Right ventricle myocardium superior (tissue), 1 donor: ENCODE measurements at regions not wholly inside any gene's neighbourhood (a gene's known extent, or its start where the extent isn't known, plus 50 kb on each side); places are given as distances from the start of the nearest gene placed in this dataset.
"Not testable (repeated sequence)": the region's sequence is repeated elsewhere in the genome, so short reads cannot be mapped to it uniquely, and the experiment has no call there.

Experiments
- ATAC-seq: fragments of 200-7000 bp; cut with Tn5 transposase; one replicate; pipeline ENCODE4 v1.9.1; 2020; ENCODE audit warnings: mild to moderate bottlenecking; ENCODE audit not compliant: poor library complexity
- DNase-seq: peaks from one replicate; pipeline ENCODE4 v3.0.0-alpha.2; 2020
- intact Hi-C: fragments of 100-400 bp; cut with DNase I; formaldehyde crosslinking; loops from one replicate; pipeline ENCODE4 v1.11.2; 2022
- donor health status: DM: no; HTN: yes; CAD: no; lungs with severe emphysema.

- DNase-seq (no peak), ATAC-seq (no peak)
- intact Hi-C loops, result no loop called here
These were observed 128.2 kb downstream of the MZT1 start for GRCh38 chr13:72599178-72599743.

DNA sequence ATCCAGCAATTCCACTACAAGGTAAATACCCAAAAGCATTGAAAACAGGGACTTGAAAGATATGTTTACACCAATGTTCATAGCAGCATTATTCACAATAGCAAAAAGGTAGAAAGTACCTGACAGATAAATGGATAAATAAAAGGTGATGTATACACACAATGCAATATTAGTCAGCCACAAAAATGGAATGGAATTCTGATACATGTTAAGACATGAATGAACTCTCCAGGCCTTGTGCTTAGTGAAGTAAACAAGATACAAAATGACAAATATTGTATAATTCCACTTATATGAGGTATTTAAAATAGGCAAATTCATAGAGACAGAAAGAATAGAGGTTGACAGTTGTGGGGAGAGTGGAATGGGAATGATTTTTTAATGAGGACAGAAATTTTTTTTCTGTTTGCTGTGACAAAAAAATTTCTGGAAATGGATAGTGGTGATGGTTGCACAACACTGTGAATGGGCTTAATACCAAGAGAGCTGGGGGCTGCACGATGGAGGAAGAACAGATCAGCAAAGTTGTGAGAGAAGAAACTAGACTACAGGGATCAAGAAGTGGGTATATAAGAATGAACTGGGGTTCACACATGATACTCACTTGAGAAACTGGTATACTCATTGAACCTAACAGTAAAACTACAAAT, 137.2 kb downstream of the MZT1 start:
- ATAC-seq (no peak), DNase-seq (no peak)
- intact Hi-C loops, result no loop called here

GRCh38 chr13:72586518-72586917, 140.9 kb downstream of the MZT1 start:
- no peak for ATAC-seq
- intact Hi-C loops, result no loop called here
- DNase-seq, result no peak

- no peak for ATAC-seq
- intact Hi-C loops, result no loop called here
- DNase-seq, result no peak
These were observed 142.2 kb downstream of the MZT1 start for GRCh38 chr13:72585254-72585653.

GRCh38 chr13:72571191-72571590, 156.2 kb downstream of the MZT1 start:
- DNase-seq (no peak), ATAC-seq (no peak)
- intact Hi-C loops, result no loop called here

- intact Hi-C loops, result no loop called here
- no peak for DNase-seq
- ATAC-seq, result no peak
These were observed 157.4 kb downstream of the MZT1 start for GRCh38 chr13:72570019-72570418.

DNA sequence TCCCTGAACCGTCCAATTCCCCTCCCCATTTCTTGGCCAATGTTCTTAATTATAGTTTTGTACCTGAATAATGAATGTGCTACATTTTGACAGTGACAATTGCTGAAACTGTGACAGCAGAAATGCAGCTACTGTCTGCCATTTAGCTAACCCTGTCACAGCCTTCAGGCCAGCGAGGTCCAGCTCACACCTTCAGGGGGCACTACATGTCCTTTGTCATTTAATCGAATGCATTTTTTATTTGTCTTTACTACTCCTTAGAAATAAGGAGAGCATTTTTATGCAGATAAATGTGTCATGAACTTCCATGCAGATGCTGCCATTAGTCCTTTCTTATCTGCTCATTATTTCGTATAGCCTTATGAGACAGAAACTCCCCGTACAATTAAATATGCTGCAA, 159.9 kb downstream of the MZT1 start:
- intact Hi-C loops, result no loop called here
- no peak for ATAC-seq

DNA sequence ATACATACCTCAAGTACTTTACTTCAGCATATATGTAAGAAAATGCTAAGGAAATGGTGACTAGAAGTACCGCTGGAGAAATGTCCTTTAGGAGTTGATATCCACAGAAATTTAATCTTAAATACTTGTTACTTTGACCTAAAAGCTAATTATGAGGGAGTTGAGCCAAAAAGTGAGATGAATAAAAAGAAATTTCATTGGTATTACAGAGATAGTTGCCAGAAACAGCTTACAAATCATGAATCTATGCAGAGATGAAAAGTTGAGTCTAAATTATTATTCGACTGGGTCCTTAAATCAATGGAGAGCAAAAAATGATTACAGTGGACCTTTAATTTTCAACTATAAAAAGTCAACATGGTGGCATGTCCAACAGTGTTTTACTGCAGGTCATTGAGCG, 160.9 kb downstream of the MZT1 start:
- intact Hi-C loops, result no loop called here
- ATAC-seq, result no peak
- DNase-seq, result no peak

More for the DNA sequence above, 159.9 kb downstream of the MZT1 start:
- DNase-seq, result no peak

DNA sequence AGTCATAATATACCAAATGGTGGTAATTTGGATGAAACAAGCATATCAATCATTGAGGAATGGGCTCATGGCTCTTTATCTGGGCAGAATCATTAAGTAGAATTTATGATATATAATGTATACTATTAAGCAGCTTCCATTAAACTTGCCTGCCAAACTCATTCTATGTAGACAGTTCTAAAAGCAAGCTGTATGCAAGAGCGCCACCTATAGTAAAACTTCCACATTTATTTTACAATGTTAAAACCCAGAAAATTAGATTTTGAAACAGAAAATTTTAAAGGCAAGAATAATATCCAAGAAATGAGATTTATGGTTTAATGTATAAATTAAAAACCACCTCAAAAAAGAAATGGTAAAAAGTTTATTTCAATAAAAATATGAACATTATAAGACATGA, 161.5 kb downstream of the MZT1 start:
- intact Hi-C loops, result no loop called here
- DNase-seq, result no peak

GRCh38 chr13:72562686-72563085, 164.7 kb downstream of the MZT1 start:
- intact Hi-C loops, result no loop called here
- ATAC-seq, result no peak
- no peak for DNase-seq

More for the DNA sequence above, 161.5 kb downstream of the MZT1 start:
- ATAC-seq, result no peak

DNA sequence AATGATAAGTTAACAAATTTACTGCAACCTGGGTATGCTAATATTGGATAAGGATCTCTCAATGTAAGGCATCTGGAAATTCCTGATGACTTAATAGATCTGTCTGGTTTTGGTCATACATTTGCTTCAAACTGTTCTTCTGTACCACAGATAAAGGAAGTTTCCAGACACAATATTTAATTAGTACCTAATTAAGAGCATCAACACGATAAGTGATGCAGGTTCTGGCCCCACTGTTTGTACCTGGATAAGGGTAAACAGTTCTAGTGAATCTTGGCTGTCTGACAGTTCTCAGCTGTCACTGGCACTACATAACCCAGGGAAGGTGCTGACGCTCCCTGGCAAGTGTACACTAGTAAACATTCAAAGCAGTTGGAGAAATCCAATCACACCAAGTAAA, 165.6 kb downstream of the MZT1 start:
- DNase-seq (no peak), ATAC-seq (no peak)
- intact Hi-C loops, result no loop called here

- intact Hi-C loops, result no loop called here
- no peak for ATAC-seq
- DNase-seq, result no peak
These were observed 167.7 kb downstream of the MZT1 start for GRCh38 chr13:72559716-72560115.

- no peak for DNase-seq
- intact Hi-C loops, result no loop called here
These were observed 170.5 kb downstream of the MZT1 start for GRCh38 chr13:72556945-72557344.

GRCh38 chr13:72555601-72556000, 171.8 kb downstream of the MZT1 start:
- intact Hi-C loops, result no loop called here
- no peak for ATAC-seq
- DNase-seq, result no peak

More at GRCh38 chr13:72556945-72557344, 170.5 kb downstream of the MZT1 start:
- ATAC-seq, result no peak

DNA sequence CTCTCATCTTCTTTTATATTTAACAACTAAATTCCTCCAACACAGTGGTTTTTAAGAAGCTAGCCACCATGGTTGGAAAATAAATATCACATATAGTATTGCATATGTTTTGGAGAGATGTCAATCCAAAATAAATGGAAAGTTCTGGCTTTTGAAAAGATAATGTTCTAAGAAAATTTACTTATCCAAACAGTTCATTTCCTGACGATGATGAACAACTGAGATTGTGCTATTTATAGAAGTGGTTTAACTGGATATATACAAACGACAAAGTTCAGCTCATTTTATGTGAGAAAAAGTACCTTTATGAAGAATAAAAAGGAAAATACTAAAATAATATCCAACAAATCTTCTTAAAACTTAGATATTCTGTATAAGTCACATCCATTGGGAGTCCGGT, 174.7 kb downstream of the MZT1 start:
- DNase-seq (no peak), ATAC-seq (no peak)
- intact Hi-C loops, result no loop called here

DNA sequence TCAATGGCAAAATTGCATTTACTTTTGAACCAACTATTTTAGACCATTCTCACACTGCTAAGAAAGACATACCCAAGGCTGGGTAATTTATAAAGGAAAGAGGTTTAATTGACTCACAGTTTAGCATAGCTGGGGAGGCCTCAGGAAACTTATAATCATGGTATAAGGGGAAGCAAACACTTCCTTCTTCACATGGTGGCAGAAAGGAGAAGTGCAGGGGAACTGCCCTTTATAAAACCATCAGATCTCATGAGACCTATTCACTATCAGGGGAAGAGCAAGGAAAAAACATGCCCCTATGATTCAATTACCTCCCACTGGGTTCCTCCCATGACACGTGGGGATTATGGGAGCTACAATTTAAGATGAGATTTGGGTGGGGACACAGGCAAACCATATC, 181.5 kb downstream of the MZT1 start:
- ATAC-seq, DNase-seq, intact Hi-C loops: not testable (repeated sequence)

DNA sequence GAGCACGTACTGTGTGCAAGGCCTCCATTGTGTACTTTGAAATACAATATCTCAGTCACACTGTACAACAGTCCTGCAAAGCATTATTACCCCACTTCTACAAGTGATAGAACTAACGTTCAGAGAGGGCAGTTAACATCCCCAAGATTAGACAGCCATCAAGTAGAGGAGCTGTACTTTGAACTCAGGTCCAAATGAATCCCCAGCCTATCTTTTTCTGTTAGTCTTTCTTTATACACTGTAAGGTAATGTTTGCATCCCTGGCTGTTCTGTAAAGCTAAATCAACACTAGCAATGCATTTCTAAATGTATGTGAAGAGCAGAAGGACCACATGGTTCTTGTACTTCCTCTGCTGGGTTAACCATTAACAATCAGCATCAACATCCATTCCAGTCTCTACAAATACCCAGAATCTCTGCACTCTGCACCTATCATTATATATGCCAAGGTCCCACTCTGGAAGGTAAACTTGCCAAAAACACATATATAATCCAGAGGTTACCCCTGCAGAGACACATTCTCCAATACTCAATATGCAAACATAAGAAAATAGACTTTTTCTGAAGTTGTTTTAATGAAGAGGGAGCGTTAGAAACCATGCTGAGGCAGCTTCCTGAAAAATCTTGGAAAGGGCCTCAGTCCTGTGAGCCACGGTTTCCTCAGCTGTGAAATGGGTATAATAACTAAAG, 182.3 kb downstream of the MZT1 start:
- intact Hi-C loops, result no loop called here

GRCh38 chr13:72544042-72544441, 183.4 kb downstream of the MZT1 start:
- ATAC-seq, result no peak
- intact Hi-C loops, result no loop called here

More for the DNA sequence above, 182.3 kb downstream of the MZT1 start:
- DNase-seq (no peak), ATAC-seq (no peak)

DNA sequence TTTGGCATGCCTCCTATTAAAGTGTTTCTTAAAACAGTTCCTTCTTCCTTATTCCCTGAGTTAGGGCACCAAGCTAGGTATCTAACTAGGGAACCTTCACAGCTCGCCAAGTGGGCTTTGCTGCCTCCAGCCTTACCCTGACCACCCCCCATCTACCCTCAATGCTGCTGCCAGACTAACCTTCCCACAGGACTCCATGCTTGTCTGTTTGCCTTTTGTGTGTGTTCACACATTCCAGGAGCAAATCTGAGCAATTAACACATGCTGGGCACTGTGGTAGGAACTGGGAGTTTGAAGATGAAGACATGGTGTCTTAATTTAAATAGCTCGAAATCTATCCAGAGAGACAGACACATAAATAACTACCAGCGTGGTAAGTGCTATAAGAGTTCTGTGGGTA, 185.2 kb downstream of the MZT1 start:
- intact Hi-C loops, result no loop called here
- no peak for DNase-seq
- no peak for ATAC-seq

More at GRCh38 chr13:72544042-72544441, 183.4 kb downstream of the MZT1 start:
- DNase-seq, result no peak

- intact Hi-C loops, result no loop called here
- ATAC-seq (no peak), DNase-seq (no peak)
These were observed 185.8 kb downstream of the MZT1 start for GRCh38 chr13:72541674-72542073.
